Stomach (tissue), 8 donors: ENCODE measurements at regions not wholly inside any gene's neighbourhood (a gene's known extent, or its start where the extent isn't known, plus 50 kb on each side); places are given as distances from the start of the nearest gene placed in this dataset.

ENCODE experiments used
- DNase-seq, 2 donors: peaks; one replicate each; pipeline versions ENCODE4 v3.0.0 to v3.0.0-alpha.2; 2013 to 2019
- H3K27ac ChIP-seq, 5 donors: fragments of 200-600 bp in 4 of 5; sonication (generic) in 4 of 5; one replicate each; pipeline ENCODE4 v1.5.1; 2013 to 2019; ENCODE audit warnings: mild to moderate bottlenecking in 1 of 5, moderate library complexity in 1 of 5
- H3K27me3 ChIP-seq, 3 donors: fragments of 200-600 bp; sonication (generic); one replicate each; pipeline ENCODE4 v1.5.1; 2017 to 2019; ENCODE audit warnings: mixed run types in 1 of 3
- H3K36me3 ChIP-seq, 4 donors: fragments of 200-600 bp; sonication (generic); 1 replicate in 3 of 4; 2 replicates in 1 of 4; pipeline ENCODE4 v1.5.1; 2016 to 2019
- H3K4me1 ChIP-seq, 4 donors: fragments of 200-600 bp; sonication (generic); one replicate each; pipeline ENCODE4 v1.5.1; 2016 to 2019
- H3K4me3 ChIP-seq, 4 donors: fragments of 200-600 bp; sonication (generic) in 3 of 4; one replicate each; pipeline ENCODE4 v1.5.1; 2016 to 2019; ENCODE audit warnings: mild to moderate bottlenecking in 1 of 4
- H3K9me3 ChIP-seq, 4 donors: fragments of 200-600 bp; sonication (generic); one replicate each; pipeline ENCODE4 v1.5.1; 2016 to 2019
- CTCF ChIP-seq, 7 experiments: fragments of 450-650 bp in 4 of 7; fragments of 200-600 bp in 3 of 7; sonication (generic) in 3 of 7; IDR thresholded peaks; one replicate each; pipeline ENCODE4 v1.5.1; 2016 to 2019; ENCODE audit warnings: antibody characterized with exemption in 7 of 7, control low read depth in 2 of 7, mild to moderate bottlenecking in 1 of 7
- EP300 ChIP-seq: sonication (generic); formaldehyde crosslinking; IDR thresholded peaks from one replicate; pipeline ENCODE4 v1.6.1; 2017; ENCODE audit warnings: antibody characterized with exemption
- POLR2A ChIP-seq, 4 donors: fragments of 450-650 bp; IDR thresholded peaks; one replicate each; pipeline ENCODE4 v1.6.1; 2016; ENCODE audit warnings: antibody characterized with exemption in 4 of 4, control low read depth in 2 of 4, mild to moderate bottlenecking in 1 of 4, moderate library complexity in 1 of 4
- POLR2AphosphoS5 ChIP-seq, 3 donors: sonication (generic); formaldehyde crosslinking; IDR thresholded peaks; one replicate each; pipeline ENCODE4 v1.6.1; 2016; ENCODE audit warnings: antibody characterized with exemption in 3 of 3
- WGBS, 5 donors: extraction: QIAGEN DNeasy Blood & Tissue Kit in 3 of 5; methylation state at CpG; one replicate each; pipeline versions ENCODE4 v1.1.5 to v1.1.7; 2013 to 2018; 5-methylcytosine and 5-hydroxymethylcytosine counted together
- intact Hi-C: fragments of 100-400 bp; cut with DNase I; formaldehyde crosslinking; loops from one replicate; pipeline ENCODE4 v1.15.1; 2023; ENCODE audit warnings: low total_unique reads
- donor health status: healthy with polysubstance abuse.
- donor health status: Bipolar disorder and iron deficiency.
- donor health status: healthy.

DNA sequence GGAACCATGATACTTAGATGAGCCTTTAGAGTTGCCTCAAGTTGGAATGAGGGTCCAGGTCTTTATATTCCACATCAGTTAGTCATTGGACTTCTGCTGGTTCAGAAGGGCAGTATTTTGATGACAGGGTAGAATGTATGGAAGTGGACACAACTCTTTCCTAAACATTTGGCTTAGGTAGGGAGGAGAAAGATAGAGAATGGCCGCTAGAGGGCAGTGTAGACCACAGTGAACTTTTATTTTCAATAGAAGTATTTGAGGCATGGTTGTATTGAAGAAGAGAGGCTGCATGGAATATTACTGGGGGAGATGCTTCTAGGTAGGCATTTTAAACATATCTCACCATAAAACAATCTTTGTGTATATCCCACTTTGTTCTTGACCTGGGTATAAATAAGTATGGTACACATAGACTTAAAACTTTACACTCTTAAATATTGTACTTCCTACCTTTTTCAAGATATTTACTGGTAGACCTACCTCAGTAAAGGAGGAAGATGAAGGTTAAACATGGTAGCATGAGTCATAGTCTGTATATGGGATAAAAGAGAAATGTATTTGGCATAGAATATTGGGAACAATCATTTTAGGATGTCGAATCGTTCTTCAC, 497.6 kb upstream of the FAM98A start:
- Histone ChIP-seq H3K27ac (no peak overlapping the region), H3K4me3 (no peak overlapping the region), H3K27me3 (no peaks in the 10 kb centered on the region), H3K9me3 (no peaks in the 10 kb centered on the region), H3K36me3 (no peaks in the 10 kb centered on the region), H3K4me1 (no peaks in the 10 kb centered on the region)
- peak; percentile 60 to 87 for DNase-seq
- intact Hi-C loops: no loop called here
- TF ChIP-seq EP300 (no peak), POLR2A (IDR thresholded peaks at IDR 0.05) (no peak), CTCF (IDR thresholded peaks at IDR 0.05) (peak in 5 of 7 experiments; percentile 46 to 75 (median 67)), POLR2AphosphoS5 (IDR thresholded peaks at IDR 0.05) (no peak)
- 62 to 66% (median 63%) methylated on average over 3 of the region's 3 CpGs for WGBS, 5 donors

DNA sequence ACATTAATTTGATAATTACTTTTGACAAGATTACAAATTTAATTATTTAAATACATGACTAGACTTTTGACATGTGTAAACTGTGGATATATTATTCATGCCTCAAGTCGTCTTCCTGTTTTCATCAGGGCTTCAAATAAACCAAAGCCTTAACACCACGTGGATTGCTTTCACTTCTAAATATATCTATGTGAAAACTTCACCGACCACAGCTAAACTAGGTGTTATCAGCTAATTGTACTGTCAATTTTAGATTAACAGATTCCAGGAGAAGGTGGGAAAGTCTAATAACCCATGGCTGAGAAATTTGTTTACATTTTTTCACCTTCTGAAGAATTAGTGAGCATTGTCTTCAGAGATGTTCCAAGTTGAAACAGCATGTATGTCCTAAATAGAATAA, 494.7 kb upstream of the FAM98A start:
- WGBS, 5 donors: 7 to 17% (median 11%) methylated on average over 3 of the region's 3 CpGs
- H3K4me3 ChIP-seq: no peak overlapping the region
- no peaks in the 10 kb centered on the region for H3K36me3 ChIP-seq
- TF ChIP-seq EP300 (no peak), POLR2A (IDR thresholded peaks at IDR 0.05) (no peak), CTCF (IDR thresholded peaks at IDR 0.05) (no peak), POLR2AphosphoS5 (IDR thresholded peaks at IDR 0.05) (no peak)
- H3K27me3 ChIP-seq: no peaks in the 10 kb centered on the region
- no peak overlapping the region for H3K27ac ChIP-seq
- no peaks in the 10 kb centered on the region for H3K9me3 ChIP-seq
- H3K4me1 ChIP-seq: no peaks in the 10 kb centered on the region
- no peak for DNase-seq
- intact Hi-C loops: no loop called here

- H3K36me3 ChIP-seq: no peaks in the 10 kb centered on the region
- H3K4me3 ChIP-seq: no peak overlapping the region
- DNase-seq: no peak
- no peaks in the 10 kb centered on the region for H3K9me3 ChIP-seq
- intact Hi-C loops: no loop called here
- no peaks in the 10 kb centered on the region for H3K27me3 ChIP-seq
- H3K4me1 ChIP-seq: no peaks in the 10 kb centered on the region
- no peak for TF ChIP-seq CTCF (IDR thresholded peaks at IDR 0.05)
- TF ChIP-seq POLR2A (IDR thresholded peaks at IDR 0.05): no peak
- no peak for TF ChIP-seq POLR2AphosphoS5 (IDR thresholded peaks at IDR 0.05)
- no peak for TF ChIP-seq EP300
- no peak overlapping the region for H3K27ac ChIP-seq
- WGBS, 5 donors: 66 to 74% (median 71%) methylated on average over 2 of the region's 2 CpGs
Observed at GRCh38 chr2:34070196-34070595, 471.1 kb upstream of the FAM98A start.

DNA sequence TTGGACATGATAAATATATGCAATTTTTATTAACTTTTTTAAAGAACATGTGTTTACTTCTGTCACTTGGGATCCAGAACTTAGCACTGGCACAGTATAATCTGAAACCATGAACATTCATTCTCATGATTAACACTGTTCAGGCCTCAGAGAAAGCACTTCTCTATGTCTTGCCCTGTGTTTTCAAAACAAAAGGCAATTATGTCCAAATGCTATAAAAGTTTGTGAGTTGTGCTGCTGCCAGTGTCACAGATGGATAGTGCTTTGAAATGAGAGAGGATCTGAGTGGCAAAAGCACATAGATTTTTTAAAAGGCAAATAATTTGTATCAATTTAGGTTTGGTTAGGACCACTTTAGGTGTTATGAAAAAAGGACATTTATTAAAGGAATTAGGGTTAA, 470.5 kb upstream of the FAM98A start:
- no peak overlapping the region for H3K4me3 ChIP-seq
- H3K36me3 ChIP-seq: no peaks in the 10 kb centered on the region
- TF ChIP-seq EP300 (no peak), CTCF (IDR thresholded peaks at IDR 0.05) (no peak), POLR2A (IDR thresholded peaks at IDR 0.05) (no peak), POLR2AphosphoS5 (IDR thresholded peaks at IDR 0.05) (no peak)
- intact Hi-C loops: no loop called here
- H3K9me3 ChIP-seq: no peaks in the 10 kb centered on the region
- no peak for DNase-seq
- H3K27ac ChIP-seq: no peak overlapping the region
- no peaks in the 10 kb centered on the region for H3K4me1 ChIP-seq
- no peaks in the 10 kb centered on the region for H3K27me3 ChIP-seq
